Neural progenitor cell (in vitro differentiated cells): ENCODE measurements at regions not wholly inside any gene's neighbourhood (a gene's known extent, or its start where the extent isn't known, plus 50 kb on each side); places are given as distances from the start of the nearest gene placed in this dataset.

Experiments used
- DNase-seq: peaks from one replicate; pipeline ENCODE4 v3.0.0-alpha.2; 2016; ENCODE audit warnings: low spot score
- H2AFZ ChIP-seq: fragments of 200-600 bp; sonication (generic); replicated peaks from 2 replicates; pipeline ENCODE4 v1.6.1; 2016; ENCODE audit warnings: antibody characterized with exemption
- H3F3A ChIP-seq: fragments of 200-600 bp; sonication (generic); 2 replicates; pipeline ENCODE4 v1.6.1; 2016; ENCODE audit warnings: antibody characterized with exemption, low read depth
- H3K27ac ChIP-seq: fragments of 200-600 bp; sonication (generic); 2 replicates; pipeline ENCODE4 v1.5.1; 2016; ENCODE audit warnings: mild to moderate bottlenecking
- H3K27me3 ChIP-seq: fragments of 200-600 bp; sonication (generic); 2 replicates; pipeline ENCODE4 v1.6.1; 2016; ENCODE audit warnings: mild to moderate bottlenecking, moderate library complexity
- H3K36me3 ChIP-seq: fragments of 200-600 bp; sonication (generic); 2 replicates; pipeline ENCODE4 v1.5.1; 2016
- H3K4me1 ChIP-seq: fragments of 200-600 bp; sonication (generic); 2 replicates; pipeline ENCODE4 v1.6.1; 2016; ENCODE audit warnings: mixed run types
- H3K4me2 ChIP-seq: fragments of 200-600 bp; sonication (generic); 2 replicates; pipeline ENCODE4 v1.6.1; 2016
- H3K4me3 ChIP-seq: fragments of 200-600 bp; sonication (generic); 2 replicates; pipeline ENCODE4 v1.5.1; 2016
- H3K79me2 ChIP-seq: fragments of 200-600 bp; sonication (generic); 2 replicates; pipeline ENCODE4 v1.6.1; 2016; ENCODE audit warnings: low read depth
- H3K9ac ChIP-seq: fragments of 200-600 bp; sonication (generic); 2 replicates; pipeline ENCODE4 v1.6.1; 2016
- H3K9me3 ChIP-seq: fragments of 200-600 bp; sonication (generic); 2 replicates; pipeline ENCODE4 v1.5.1; 2016; ENCODE audit warnings: low read depth
- H4K20me1 ChIP-seq: fragments of 200-600 bp; sonication (generic); 2 replicates; pipeline ENCODE4 v1.6.1; 2016; ENCODE audit warnings: low read depth
- H3K27ac Mint-ChIP-seq: 3 replicates; pipeline ENCODE4 v1.8.0; 2021; ENCODE audit warnings: mixed read lengths
- H3K27me3 Mint-ChIP-seq: 2 replicates; pipeline ENCODE4 v1.8.0; 2022; ENCODE audit warnings: low read depth, mild to moderate bottlenecking, inconsistent platforms, moderate library complexity, mixed read lengths; ENCODE audit not compliant: insufficient read depth
- H3K36me3 Mint-ChIP-seq: 3 replicates; pipeline ENCODE4 v1.8.0; 2021; ENCODE audit warnings: mixed read lengths
- H3K4me1 Mint-ChIP-seq: 3 replicates; pipeline ENCODE4 v1.8.0; 2021; ENCODE audit warnings: mixed read lengths
- H3K4me3 Mint-ChIP-seq: 3 replicates; pipeline ENCODE4 v1.8.0; 2021; ENCODE audit warnings: mild to moderate bottlenecking, moderate library complexity, mixed read lengths
- H3K9me3 Mint-ChIP-seq: 3 replicates; pipeline ENCODE4 v1.8.0; 2020; ENCODE audit warnings: mixed read lengths
- EZH2 ChIP-seq: fragments of 200-600 bp; sonication (generic); IDR thresholded peaks from 2 replicates; pipeline ENCODE4 v1.6.1; 2017; ENCODE audit warnings: antibody characterized with exemption, mild to moderate bottlenecking, moderate library complexity
- EZH2phosphoT487 ChIP-seq: fragments of 200-600 bp; sonication (generic); IDR thresholded peaks from 2 replicates; pipeline ENCODE4 v1.6.1; 2017; ENCODE audit warnings: antibody characterized with exemption
- TF ChIP-seq, protein P1 (sequence below): fragments of 200-600 bp; sonication (generic); IDR thresholded peaks from 2 replicates; pipeline ENCODE4 v1.5.1; 2017; ENCODE audit warnings: antibody characterized with exemption, mild to moderate bottlenecking

DNA sequence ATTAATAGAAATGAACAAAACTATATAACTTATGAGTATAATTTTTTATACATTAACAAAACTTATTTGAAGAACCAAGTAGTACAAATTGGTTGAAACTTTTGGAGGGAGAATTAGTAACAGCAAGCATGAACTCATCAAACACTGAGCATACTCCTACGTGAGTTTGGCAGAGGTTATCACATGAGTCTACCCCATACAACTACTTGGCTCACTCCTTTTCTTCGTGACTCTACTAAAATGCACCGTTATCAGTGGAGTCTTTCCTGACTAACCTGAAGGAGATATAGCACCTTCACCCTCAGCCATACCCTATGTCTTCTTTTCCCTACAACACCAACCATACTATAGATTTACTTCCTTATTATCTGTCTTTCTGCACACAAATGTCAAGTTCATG is 794.2 kb downstream of the TFAP2A start:
- no peaks in the 10 kb centered on the region for H4K20me1 ChIP-seq
- TF ChIP-seq EZH2phosphoT487 (no peak), EZH2 (no peak)
- TF ChIP-seq, protein P1, sequence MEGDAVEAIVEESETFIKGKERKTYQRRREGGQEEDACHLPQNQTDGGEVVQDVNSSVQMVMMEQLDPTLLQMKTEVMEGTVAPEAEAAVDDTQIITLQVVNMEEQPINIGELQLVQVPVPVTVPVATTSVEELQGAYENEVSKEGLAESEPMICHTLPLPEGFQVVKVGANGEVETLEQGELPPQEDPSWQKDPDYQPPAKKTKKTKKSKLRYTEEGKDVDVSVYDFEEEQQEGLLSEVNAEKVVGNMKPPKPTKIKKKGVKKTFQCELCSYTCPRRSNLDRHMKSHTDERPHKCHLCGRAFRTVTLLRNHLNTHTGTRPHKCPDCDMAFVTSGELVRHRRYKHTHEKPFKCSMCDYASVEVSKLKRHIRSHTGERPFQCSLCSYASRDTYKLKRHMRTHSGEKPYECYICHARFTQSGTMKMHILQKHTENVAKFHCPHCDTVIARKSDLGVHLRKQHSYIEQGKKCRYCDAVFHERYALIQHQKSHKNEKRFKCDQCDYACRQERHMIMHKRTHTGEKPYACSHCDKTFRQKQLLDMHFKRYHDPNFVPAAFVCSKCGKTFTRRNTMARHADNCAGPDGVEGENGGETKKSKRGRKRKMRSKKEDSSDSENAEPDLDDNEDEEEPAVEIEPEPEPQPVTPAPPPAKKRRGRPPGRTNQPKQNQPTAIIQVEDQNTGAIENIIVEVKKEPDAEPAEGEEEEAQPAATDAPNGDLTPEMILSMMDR: no peak
- H3K4me1 Mint-ChIP-seq: no peaks in the 10 kb centered on the region

DNA sequence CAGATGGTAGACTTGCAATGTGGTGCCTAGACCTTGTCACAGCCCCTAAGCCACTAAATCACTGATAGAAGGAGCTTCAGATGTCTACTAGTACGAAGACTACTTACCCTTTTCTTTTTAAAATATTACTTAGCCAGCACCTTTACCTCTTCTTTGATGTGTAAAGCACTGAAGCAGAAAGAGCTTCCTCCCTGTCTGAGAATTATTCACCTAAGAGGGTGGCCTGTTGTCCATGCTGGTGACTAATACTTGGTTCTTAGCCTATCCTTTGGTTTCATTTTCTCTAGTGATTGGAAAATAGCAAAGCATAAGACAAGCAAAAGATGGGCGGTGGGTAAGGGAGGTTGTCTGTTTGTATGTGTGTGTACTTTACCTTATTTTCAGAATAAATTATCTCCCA is 794.6 kb downstream of the TFAP2A start:
- no peaks in the 10 kb centered on the region for H3K27me3 ChIP-seq
- H3K27ac ChIP-seq: no peak overlapping the region
- H3K27ac Mint-ChIP-seq: no peak overlapping the region
- H3K4me2 ChIP-seq: no peak overlapping the region
- no peaks in the 10 kb centered on the region for H3K36me3 ChIP-seq
- peaks cover 2% of the 10 kb centered on the region for H3K27me3 Mint-ChIP-seq
- no peak overlapping the region for H3K9ac ChIP-seq
- H3K4me1 Mint-ChIP-seq: no peaks in the 10 kb centered on the region
- no peaks in the 10 kb centered on the region for H3K9me3 Mint-ChIP-seq
- no peaks in the 10 kb centered on the region for H3F3A ChIP-seq
- no peak overlapping the region for H3K4me3 ChIP-seq
- no peaks in the 10 kb centered on the region for H3K79me2 ChIP-seq
- peaks cover under 1% of the 10 kb centered on the region for H3K9me3 ChIP-seq
- no peaks in the 10 kb centered on the region for H3K4me1 ChIP-seq
- no peak overlapping the region for H3K4me3 Mint-ChIP-seq
- TF ChIP-seq EZH2phosphoT487: no peak
- TF ChIP-seq, protein P1: no peak
- TF ChIP-seq EZH2: no peak
- DNase-seq: no peak
- H4K20me1 ChIP-seq: no peaks in the 10 kb centered on the region
- H3K36me3 Mint-ChIP-seq: no peaks in the 10 kb centered on the region
- H2AFZ ChIP-seq: no peak overlapping the region

More for the DNA sequence above, 794.2 kb downstream of the TFAP2A start:
- Histone ChIP-seq H3K79me2 (no peaks in the 10 kb centered on the region), H2AFZ (no peak overlapping the region), H3K9me3 (peaks cover 5% of the 10 kb centered on the region), H3K4me1 (no peaks in the 10 kb centered on the region), H3K36me3 (no peaks in the 10 kb centered on the region), H3K4me3 (no peak overlapping the region), H3F3A (no peaks in the 10 kb centered on the region), H3K9ac (no peak overlapping the region), H3K27ac (no peak overlapping the region), H3K27me3 (no peaks in the 10 kb centered on the region), H3K4me2 (no peak overlapping the region)
- no peaks in the 10 kb centered on the region for H3K36me3 Mint-ChIP-seq
- no peaks in the 10 kb centered on the region for H3K9me3 Mint-ChIP-seq
- peaks cover 2% of the 10 kb centered on the region for H3K27me3 Mint-ChIP-seq
- no peak for DNase-seq
- H3K4me3 Mint-ChIP-seq: no peak overlapping the region
- no peak overlapping the region for H3K27ac Mint-ChIP-seq

DNA sequence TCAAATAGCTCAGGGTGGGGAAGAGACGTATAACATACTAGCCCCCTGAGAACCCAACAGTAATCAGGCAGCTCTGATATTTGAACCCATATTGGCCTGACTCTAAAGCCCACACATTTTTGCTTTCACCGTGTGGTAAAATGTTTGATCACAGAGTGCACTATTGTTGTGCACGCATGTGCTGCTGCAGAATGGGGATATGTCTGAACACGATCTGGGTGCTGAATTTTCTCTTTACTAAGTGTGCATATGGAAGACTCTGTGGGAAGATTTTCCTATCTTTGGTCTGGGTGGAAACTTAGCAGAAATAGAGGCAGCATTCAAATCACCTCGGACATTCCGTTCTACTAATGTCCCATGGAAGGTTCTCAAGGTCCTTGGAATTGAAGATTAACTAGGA is 800.1 kb downstream of the TFAP2A start:
- no peaks in the 10 kb centered on the region for H3K4me1 Mint-ChIP-seq
- DNase-seq: no peak
- no peak overlapping the region for H3K4me3 Mint-ChIP-seq
- no peaks in the 10 kb centered on the region for H3F3A ChIP-seq
- H3K27ac ChIP-seq: no peak overlapping the region
- H3K27ac Mint-ChIP-seq: no peak overlapping the region
- H3K27me3 Mint-ChIP-seq: no peaks in the 10 kb centered on the region
- H3K79me2 ChIP-seq: no peaks in the 10 kb centered on the region
- no peak for TF ChIP-seq EZH2
- no peak for TF ChIP-seq EZH2phosphoT487
- no peak overlapping the region for H3K4me3 ChIP-seq
- H3K4me1 ChIP-seq: no peaks in the 10 kb centered on the region
- H2AFZ ChIP-seq: peak overlapping the region; percentile 80
- H3K27me3 ChIP-seq: no peaks in the 10 kb centered on the region
- no peak overlapping the region for H3K9ac ChIP-seq
- H3K4me2 ChIP-seq: no peak overlapping the region
- H3K36me3 Mint-ChIP-seq: no peaks in the 10 kb centered on the region
- no peaks in the 10 kb centered on the region for H3K9me3 Mint-ChIP-seq
- no peaks in the 10 kb centered on the region for H4K20me1 ChIP-seq
- H3K36me3 ChIP-seq: no peaks in the 10 kb centered on the region
- no peaks in the 10 kb centered on the region for H3K9me3 ChIP-seq

DNA sequence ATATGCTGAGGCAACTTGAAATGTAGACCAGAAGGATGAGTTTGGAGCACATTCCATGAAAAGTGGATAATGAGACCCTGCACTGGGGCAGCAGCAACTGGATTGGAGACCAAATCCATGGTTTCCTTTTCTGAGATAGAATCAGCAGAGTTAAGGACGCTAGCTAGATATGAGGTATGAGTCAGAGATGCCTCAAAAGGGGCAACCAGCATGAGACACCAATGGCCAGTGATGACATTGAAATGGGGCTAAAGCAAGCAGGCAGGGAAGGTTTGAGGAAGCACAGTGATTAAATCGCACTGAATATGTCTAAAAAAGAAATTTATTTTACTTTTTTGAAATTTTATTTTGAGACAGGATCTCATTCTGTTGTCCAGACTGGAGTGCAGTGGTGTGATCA is 802.4 kb downstream of the TFAP2A start:
- DNase-seq: no peak
- H3K4me3 Mint-ChIP-seq: no peak overlapping the region

More for the DNA sequence above, 802.4 kb downstream of the TFAP2A start:
- Histone ChIP-seq H2AFZ (no peak overlapping the region), H3K4me1 (no peaks in the 10 kb centered on the region), H3K27ac (no peak overlapping the region), H3K27me3 (no peaks in the 10 kb centered on the region), H3K9ac (no peak overlapping the region), H4K20me1 (no peaks in the 10 kb centered on the region), H3K79me2 (no peaks in the 10 kb centered on the region), H3K9me3 (no peaks in the 10 kb centered on the region), H3K36me3 (no peaks in the 10 kb centered on the region), H3K4me3 (no peak overlapping the region), H3F3A (no peaks in the 10 kb centered on the region), H3K4me2 (no peak overlapping the region)
- no peaks in the 10 kb centered on the region for H3K9me3 Mint-ChIP-seq
- H3K27ac Mint-ChIP-seq: no peak overlapping the region
- TF ChIP-seq EZH2: no peak
- TF ChIP-seq EZH2phosphoT487: no peak
- TF ChIP-seq, protein P1: no peak
- H3K36me3 Mint-ChIP-seq: no peaks in the 10 kb centered on the region
- no peaks in the 10 kb centered on the region for H3K4me1 Mint-ChIP-seq
- H3K27me3 Mint-ChIP-seq: no peaks in the 10 kb centered on the region
